ENCODE measurements at regions not wholly inside any gene's neighbourhood (a gene's known extent, or its start where the extent isn't known, plus 50 kb on each side); places are given as distances from the start of the nearest gene placed in this dataset.
"Not testable (repeated sequence)": the region's sequence is repeated elsewhere in the genome, so short reads cannot be mapped to it uniquely, and the experiment has no call there.

- Histone ChIP-seq H3K9me3 (no peaks in the 10 kb centered on the region), H3K4me3 (no peak overlapping the region), H3K36me3 (no peaks in the 10 kb centered on the region), H3K4me1 (no peaks in the 10 kb centered on the region), H3K27ac (no peak overlapping the region), H3K27me3 (no peaks in the 10 kb centered on the region)
- intact Hi-C loops (cut with DNase I), result no loop called here
- TF ChIP-seq, protein P1, sequence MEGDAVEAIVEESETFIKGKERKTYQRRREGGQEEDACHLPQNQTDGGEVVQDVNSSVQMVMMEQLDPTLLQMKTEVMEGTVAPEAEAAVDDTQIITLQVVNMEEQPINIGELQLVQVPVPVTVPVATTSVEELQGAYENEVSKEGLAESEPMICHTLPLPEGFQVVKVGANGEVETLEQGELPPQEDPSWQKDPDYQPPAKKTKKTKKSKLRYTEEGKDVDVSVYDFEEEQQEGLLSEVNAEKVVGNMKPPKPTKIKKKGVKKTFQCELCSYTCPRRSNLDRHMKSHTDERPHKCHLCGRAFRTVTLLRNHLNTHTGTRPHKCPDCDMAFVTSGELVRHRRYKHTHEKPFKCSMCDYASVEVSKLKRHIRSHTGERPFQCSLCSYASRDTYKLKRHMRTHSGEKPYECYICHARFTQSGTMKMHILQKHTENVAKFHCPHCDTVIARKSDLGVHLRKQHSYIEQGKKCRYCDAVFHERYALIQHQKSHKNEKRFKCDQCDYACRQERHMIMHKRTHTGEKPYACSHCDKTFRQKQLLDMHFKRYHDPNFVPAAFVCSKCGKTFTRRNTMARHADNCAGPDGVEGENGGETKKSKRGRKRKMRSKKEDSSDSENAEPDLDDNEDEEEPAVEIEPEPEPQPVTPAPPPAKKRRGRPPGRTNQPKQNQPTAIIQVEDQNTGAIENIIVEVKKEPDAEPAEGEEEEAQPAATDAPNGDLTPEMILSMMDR (IDR thresholded peaks at IDR 0.05), result no peak
- ATAC-seq, result no peak
- no peak for DNase-seq
Measured at GRCh38 chr5:89686081-89686765, 723.3 kb downstream of the CETN3 start.

GRCh38 chr5:89676634-89677033 lies 732.9 kb downstream of the CETN3 start:
- TF ChIP-seq, protein P1 (IDR thresholded peaks at IDR 0.05), result no peak
- DNase-seq, result no peak

GRCh38 chr5:89673019-89673418 lies 736.5 kb downstream of the CETN3 start:
- TF ChIP-seq, protein P1 (IDR thresholded peaks at IDR 0.05), result no peak
- intact Hi-C loops (cut with DNase I), result no loop called here
- ATAC-seq, result no peak
- Histone ChIP-seq H3K36me3 (no peaks in the 10 kb centered on the region), H3K9me3 (no peaks in the 10 kb centered on the region), H3K27ac (no peak overlapping the region), H3K27me3 (no peaks in the 10 kb centered on the region), H3K4me1 (no peaks in the 10 kb centered on the region), H3K4me3 (no peak overlapping the region)
- DNase-seq, result no peak

More at GRCh38 chr5:89676634-89677033, 732.9 kb downstream of the CETN3 start:
- no peaks in the 10 kb centered on the region for H3K4me1 ChIP-seq
- no peak overlapping the region for H3K4me3 ChIP-seq
- no peaks in the 10 kb centered on the region for H3K36me3 ChIP-seq
- no peaks in the 10 kb centered on the region for H3K27me3 ChIP-seq
- no peak for ATAC-seq
- intact Hi-C loops (cut with DNase I), result no loop called here
- no peak overlapping the region for H3K27ac ChIP-seq
- no peaks in the 10 kb centered on the region for H3K9me3 ChIP-seq

GRCh38 chr5:89668821-89669220 lies 740.7 kb downstream of the CETN3 start:
- DNase-seq (no peak), ATAC-seq (no peak)
- no peak overlapping the region for H3K4me3 ChIP-seq
- no peaks in the 10 kb centered on the region for H3K27me3 ChIP-seq
- intact Hi-C loops (cut with DNase I), result no loop called here
- no peaks in the 10 kb centered on the region for H3K36me3 ChIP-seq
- TF ChIP-seq, protein P1 (IDR thresholded peaks at IDR 0.05), result no peak
- H3K4me1 ChIP-seq, result no peaks in the 10 kb centered on the region
- peaks cover 6% of the 10 kb centered on the region for H3K9me3 ChIP-seq
- H3K27ac ChIP-seq, result no peak overlapping the region

DNA sequence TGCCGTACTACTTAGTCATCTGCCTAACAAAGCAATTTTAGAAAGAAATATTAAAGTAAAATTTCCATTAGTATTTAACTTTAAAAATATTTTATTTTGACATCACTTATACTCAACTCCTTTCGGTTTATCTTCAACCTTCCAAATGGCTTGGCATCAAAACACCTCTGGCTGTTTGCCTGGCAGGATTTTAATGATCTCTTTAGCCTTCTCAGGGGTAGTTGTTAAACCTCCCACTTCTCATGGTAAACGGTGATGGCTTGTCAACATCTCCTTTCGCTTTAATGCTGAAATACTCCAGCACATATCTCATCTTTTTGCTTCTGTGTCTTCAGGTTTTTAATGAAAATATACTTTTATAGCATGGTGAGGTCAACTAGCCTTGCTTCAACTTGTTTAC lies 747.1 kb downstream of the CETN3 start:
- no peaks in the 10 kb centered on the region for H3K27me3 ChIP-seq
- no peaks in the 10 kb centered on the region for H3K36me3 ChIP-seq
- H3K4me1 ChIP-seq, result no peaks in the 10 kb centered on the region
- no peak overlapping the region for H3K27ac ChIP-seq
- TF ChIP-seq, protein P1 (IDR thresholded peaks at IDR 0.05), result no peak
- peaks cover 6% of the 10 kb centered on the region for H3K9me3 ChIP-seq
- DNase-seq, result no peak
- intact Hi-C loops (cut with DNase I), result no loop called here
- no peak overlapping the region for H3K4me3 ChIP-seq
- no peak for ATAC-seq

- ATAC-seq (no peak), DNase-seq (no peak)
- Histone ChIP-seq H3K4me3 (no peak overlapping the region), H3K4me1 (no peaks in the 10 kb centered on the region), H3K36me3 (no peaks in the 10 kb centered on the region), H3K27me3 (no peaks in the 10 kb centered on the region), H3K9me3 (no peaks in the 10 kb centered on the region), H3K27ac (no peak overlapping the region)
- intact Hi-C loops (cut with DNase I), result no loop called here
- TF ChIP-seq, protein P1 (IDR thresholded peaks at IDR 0.05), result no peak
Measured at GRCh38 chr5:89638871-89639270, 755.9 kb upstream of the MEF2C start.

DNA sequence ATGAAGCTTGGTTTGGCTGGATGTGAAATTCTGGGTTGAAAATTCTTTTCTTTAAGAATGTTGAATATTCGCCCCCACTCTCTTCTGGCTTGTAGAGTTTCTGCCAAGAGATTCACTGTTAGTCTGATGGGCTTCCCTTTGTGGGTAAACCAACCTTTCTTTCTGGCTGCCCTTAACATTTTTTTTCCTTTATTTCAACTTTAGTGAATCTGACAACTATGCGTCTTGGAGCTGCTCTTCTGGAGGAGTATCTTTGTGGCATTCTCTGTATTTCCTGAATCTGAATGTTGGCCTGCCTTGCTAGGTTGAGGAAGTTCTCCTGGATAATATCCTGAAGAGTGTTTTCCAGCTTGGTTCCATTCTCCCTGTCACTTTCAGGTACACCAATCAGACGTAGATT lies 751.2 kb upstream of the MEF2C start:
- H3K9me3 ChIP-seq; ATAC-seq; H3K4me1 ChIP-seq; H3K27ac ChIP-seq; H3K27me3 ChIP-seq; H3K4me3 ChIP-seq; H3K36me3 ChIP-seq; intact Hi-C loops (cut with DNase I); DNase-seq: not testable (repeated sequence)

GRCh38 chr5:89630064-89630463 lies 747.1 kb upstream of the MEF2C start:
- DNase-seq; H3K27ac ChIP-seq; H3K4me3 ChIP-seq; H3K27me3 ChIP-seq; H3K9me3 ChIP-seq; ATAC-seq; intact Hi-C loops (cut with DNase I); H3K36me3 ChIP-seq; H3K4me1 ChIP-seq: not testable (repeated sequence)
